GM19372 (cell line): ENCODE measurements at regions not wholly inside any gene's neighbourhood (a gene's known extent, or its start where the extent isn't known, plus 50 kb on each side); places are given as distances from the start of the nearest gene placed in this dataset.

ENCODE experiments used
- ATAC-seq: cut with Tn5 transposase; IDR thresholded peaks from one replicate; pipeline ENCODE4 v1.9.1; 2021; ENCODE audit warnings: mild to moderate bottlenecking, low read depth, moderate library complexity; ENCODE audit not compliant: unreplicated experiment

GRCh38 chr18:78010363-78010762 lies 760.7 kb downstream of the GALR1 start:
- no peak for ATAC-seq

- no peak for ATAC-seq
Observed at GRCh38 chr18:78017869-78018268, 768.2 kb downstream of the GALR1 start.

- no peak for ATAC-seq
Observed at GRCh38 chr18:78021196-78021595, 771.5 kb downstream of the GALR1 start.

DNA sequence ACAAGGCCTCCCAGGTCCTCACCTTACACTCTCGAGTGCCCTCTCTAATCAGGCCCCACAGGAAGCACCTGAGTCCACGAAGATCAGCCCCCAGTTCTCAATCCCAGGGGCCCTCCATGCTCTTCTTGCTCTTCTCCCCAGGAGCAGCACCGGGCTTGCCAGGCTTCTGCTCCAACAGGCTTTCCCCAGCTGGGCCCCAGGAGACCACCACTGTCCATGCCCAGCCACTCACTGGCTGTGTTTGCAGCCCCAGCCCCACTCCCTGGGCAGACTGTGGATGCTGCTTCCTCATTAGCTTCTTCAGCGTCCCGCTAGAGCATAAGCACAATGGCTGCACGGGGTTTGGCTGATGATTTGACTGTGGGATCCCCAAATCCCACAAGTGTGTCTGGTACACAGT lies 781.9 kb downstream of the GALR1 start:
- ATAC-seq = no peak

DNA sequence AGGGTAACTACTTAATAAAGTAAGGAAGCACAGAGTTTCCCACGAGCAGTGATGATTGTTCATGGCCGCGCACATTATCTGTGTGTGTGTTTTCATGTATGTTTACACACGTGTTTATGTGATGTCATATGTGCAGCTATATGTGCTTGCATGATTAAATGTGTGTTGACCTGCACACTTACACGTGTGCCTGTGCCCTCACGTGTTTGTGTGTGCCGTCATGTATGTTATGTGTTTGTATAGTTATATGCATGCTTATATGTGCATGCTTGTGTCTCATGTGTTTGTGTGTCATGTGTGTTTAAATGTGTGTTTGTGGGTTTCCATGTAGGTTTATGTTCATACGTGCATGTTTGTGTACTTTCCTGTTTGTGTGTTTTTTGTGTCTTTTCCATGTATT lies 782.3 kb downstream of the GALR1 start:
- no peak for ATAC-seq

DNA sequence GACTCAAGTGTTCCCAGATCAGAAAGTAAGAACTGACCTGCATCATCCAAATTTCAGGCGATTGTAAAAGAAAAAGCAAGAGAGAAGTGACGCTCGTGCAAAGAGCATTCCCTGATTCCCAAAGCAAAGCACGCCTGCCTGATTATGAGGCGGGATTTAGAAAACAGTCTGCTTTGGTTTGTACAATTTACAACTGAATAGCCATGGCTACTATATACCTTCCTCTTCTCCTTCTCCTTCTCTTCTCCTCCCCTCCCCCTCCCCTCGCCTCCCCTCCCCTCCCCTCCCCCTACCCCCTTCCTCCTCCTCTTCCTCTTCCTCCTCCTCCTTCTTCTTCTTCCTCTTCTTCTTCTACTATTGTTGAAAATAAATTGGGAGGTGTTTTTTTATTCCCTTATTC lies 782.9 kb downstream of the GALR1 start:
- no peak for ATAC-seq

DNA sequence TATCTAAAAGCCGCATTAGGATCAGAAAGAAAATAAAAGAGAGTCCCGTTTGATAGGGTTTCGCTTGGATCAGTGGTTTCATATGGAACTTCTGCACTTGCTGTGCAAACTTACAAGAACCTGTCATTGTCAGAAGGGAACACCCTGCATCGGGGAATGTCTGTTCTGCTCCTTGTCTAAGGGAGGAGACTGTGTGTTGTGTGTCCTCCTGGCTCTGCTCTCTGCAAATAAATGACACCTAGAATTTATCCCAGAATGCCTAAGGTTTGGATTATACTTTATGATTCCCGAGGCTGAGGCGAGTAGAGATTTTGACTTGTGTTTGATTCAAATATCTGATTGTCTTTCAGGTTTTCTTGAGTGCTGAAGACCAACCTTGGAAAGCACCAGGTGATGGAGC lies 785.1 kb downstream of the GALR1 start:
- ATAC-seq = no peak

DNA sequence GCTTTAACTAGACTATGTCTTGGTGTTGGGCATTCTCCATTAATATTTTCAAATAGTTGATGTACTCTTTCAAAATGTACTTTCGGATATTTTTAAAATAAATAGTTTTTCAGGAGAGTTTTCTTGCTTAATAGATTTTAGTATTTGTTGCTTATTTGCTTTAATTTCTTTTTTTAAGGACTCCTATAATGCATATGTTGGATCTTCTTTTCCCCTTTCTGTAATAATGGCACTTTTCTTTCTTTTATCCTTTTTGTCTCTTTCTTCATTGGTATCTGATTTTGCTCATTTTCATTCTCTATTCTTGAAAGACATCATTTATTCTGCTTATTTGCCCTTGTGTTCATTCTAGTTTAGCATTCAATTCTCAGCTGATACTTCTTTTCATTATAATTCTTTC lies 791.6 kb downstream of the GALR1 start:
- no peak for ATAC-seq

- no peak for ATAC-seq
Observed at GRCh38 chr18:78046631-78047030, 797.0 kb downstream of the GALR1 start.

GRCh38 chr18:78049281-78049680 lies 799.6 kb downstream of the GALR1 start:
- no peak for ATAC-seq

- no peak for ATAC-seq
Observed at GRCh38 chr18:78054801-78055200, 805.2 kb downstream of the GALR1 start.

DNA sequence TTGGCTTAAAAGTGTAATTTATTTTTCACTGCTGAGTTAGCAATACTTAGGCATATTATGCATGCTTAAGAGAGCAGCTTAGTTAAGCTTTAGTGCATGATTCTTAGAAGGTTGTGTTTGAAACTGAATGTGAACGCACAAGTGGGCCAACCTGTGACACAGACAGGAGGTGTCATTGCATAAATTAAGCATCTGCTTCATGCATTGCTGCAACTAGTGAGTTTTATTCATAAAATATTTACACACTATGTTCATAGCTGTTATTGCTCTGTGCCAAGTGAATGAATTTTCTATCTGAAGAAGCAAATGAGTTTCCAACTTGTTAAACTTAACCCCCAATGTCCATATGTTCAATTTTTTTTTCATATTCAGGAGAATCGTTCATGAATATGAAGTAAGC lies 806.4 kb downstream of the GALR1 start:
- ATAC-seq = no peak

DNA sequence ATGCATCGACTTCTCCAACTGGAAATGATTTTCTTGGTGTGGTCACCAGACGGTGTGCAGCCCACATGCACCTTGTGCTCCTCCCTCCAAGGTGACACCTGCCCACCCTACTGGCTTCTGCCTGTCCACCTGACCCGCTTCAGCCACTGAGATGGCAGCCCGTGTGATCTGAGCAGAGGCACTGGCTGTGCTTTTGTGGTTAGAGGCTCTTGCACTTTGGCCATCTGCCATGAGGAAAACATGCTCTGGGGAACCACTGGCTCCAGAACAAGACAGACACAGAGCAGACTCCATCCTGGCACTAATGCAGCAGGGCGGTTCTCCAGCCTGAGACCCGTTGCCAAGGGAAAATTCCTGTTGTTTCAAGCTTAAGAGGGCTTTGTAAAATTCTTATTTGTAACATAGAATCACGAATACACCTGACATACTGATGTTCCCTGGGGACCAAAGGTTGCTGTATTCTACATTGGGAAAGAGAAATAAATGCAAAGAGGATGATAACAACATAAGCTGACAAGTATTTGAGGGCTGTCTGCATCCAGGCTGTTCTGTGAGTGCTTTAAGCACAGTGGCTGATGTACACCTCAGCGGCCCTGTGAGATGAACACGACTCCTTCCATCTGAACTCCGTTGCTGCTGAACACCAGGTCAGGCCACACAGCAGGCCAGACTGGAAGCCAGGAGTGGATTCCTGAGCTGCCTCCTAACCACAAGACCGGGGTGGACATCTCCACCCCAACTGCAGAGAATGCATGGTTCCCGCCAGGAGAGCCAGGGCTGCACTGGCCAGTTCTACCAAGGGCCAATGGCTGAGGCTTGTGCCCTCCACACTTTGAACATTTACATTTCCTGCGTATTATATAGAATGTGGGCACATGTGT lies 820.4 kb downstream of the GALR1 start:
- ATAC-seq = no peak

- ATAC-seq = no peak
Observed at GRCh38 chr18:78071166-78071710, 821.6 kb downstream of the GALR1 start.

GRCh38 chr18:78071776-78072175 lies 822.1 kb downstream of the GALR1 start:
- ATAC-seq = no peak

DNA sequence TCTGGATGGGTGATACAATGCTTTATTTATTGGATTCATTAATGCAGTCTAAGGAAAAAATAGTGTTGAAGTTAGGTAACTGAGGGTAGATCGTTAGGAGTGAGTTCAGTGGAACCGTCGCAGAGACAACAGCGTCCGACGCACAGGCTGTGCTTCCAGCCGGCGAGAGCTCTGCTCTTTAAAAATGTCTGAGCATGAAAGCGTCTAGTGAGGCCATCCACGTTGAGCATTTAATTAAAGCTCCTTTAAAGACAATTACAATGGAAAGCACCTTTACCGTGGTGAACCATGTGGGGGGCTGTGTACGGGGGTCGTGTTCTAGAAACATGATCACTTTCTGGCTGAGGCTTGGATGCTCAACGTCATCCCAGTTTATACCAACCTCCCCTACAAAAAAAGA lies 822.7 kb downstream of the GALR1 start:
- ATAC-seq = no peak

DNA sequence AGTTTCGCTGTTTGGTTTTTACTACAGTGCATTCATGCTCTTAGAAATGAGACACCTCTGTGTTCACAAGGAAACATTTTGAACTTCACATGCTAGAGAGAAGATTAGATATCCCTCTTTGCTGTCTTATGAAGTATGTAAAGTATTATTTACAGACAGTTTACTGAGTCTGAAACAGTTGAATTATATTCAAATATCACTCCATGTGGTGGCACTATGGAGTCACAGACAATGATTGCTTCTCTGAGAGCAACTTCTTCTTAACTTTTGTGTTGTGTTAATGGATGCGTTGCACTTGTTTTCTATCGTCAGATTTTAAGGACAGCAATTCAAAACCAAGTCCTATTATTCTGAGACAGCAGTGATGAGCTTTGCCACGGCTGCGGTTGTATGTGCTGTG lies 823.6 kb downstream of the GALR1 start:
- ATAC-seq = no peak

DNA sequence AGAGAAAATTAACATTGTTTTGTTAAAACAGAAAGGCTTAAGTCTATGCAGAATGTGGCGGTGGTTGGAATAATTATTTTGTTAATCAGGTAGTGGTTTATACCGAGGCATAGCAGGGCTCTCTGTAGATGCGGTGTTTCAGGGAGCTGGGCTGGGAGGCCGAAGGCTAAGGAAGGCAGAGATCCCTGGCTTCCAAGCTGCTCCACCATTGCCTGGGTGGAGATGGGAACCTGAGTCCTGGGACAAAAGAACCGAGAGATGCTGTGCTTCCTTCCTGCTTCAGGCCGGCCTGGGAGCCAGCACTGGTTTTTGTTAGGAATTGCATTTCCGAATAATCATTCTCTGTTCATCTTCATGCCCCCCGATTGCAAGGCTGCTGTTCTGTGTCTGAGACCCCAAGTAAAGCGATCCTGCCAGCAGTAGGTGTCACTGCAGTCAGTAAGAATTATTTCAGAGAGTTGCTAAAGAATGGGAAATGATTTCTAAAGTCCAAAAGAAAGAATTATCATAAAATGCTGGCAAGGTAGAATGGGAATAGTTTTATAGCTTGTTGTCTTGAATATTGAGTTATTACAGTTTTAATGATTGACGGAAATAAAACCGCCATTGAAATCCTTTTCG lies 824.9 kb downstream of the GALR1 start:
- no peak for ATAC-seq

DNA sequence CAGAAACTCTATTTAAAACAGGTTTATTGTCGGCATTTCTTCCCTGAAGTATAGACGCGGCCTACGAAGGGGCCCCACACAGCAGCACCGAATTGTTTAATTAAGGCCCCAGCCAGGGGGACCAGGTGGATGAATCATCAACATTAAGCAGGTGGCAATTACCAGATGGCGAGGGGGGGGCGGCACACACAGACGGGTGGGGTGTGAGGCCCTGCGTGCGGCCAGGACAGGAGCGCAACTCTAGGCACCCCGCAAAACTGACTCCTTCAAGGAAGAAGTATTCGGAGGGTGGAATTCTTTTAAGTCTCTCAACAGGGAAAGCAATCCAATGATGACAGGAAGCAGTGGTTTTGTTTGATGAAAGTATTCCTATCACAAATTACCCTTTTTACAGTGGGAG lies 830.4 kb downstream of the GALR1 start:
- no peak for ATAC-seq

GRCh38 chr18:78080761-78081160 lies 831.1 kb downstream of the GALR1 start:
- no peak for ATAC-seq

DNA sequence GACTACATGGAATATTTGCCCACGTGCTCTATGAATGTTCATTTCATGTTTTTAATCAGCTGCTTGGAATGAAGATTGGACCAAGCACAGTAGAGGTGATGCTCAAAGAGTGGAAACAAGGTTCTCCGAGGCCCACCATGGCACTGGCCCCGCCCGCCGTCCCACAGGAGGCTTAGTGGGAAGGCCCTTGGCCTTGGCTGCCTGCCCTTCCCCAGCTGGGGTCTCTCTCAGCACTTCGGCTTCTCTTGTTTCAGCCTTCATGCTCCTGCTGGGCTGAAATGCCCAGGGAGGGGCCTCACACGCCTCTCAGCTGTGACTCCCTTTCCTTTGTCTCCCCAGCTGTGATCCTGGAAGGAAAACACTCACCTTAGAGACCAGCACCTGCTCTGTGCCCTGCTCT lies 833.2 kb downstream of the GALR1 start:
- ATAC-seq = no peak
